ENCODE measurements at regions not wholly inside any gene's neighbourhood (a gene's known extent, or its start where the extent isn't known, plus 50 kb on each side); places are given as distances from the start of the nearest gene placed in this dataset.
A peak's percentile ranks its signal among the peaks of the same experiment; 100 is the strongest.

GRCh38 chr10:31620226-31621151 is 301.5 kb downstream of the ZEB1 start:
- ChIA-PET POLR2A (no interaction called here), CTCF (interaction anchor here (1.1 kb wide), 1 partner anchor 149 kb away, joined by 3 read pairs; no protein-coding TSS in a partner anchor)
- peak; percentile 18 for DNase-seq (ENCODE audit: extremely low spot score)
- TF ChIP-seq SUZ12 (IDR thresholded peaks at IDR 0.05) (no peak), FOXA1 (IDR thresholded peaks at IDR 0.05) (no peak), NFRKB (IDR thresholded peaks at IDR 0.05) (no peak), FOXK2 (IDR thresholded peaks at IDR 0.05) (no peak), LEF1 (IDR thresholded peaks at IDR 0.05; ENCODE audit: borderline replicate concordance) (no peak), ELF4 (IDR thresholded peaks at IDR 0.05) (no peak), ZNF384 (IDR thresholded peaks at IDR 0.05) (no peak), L3MBTL2 (conservative IDR thresholded peaks at IDR 0.05) (no peak), BHLHE40 (IDR thresholded peaks at IDR 0.05; ENCODE audit: borderline replicate concordance) (no peak), FOXM1 (IDR thresholded peaks at IDR 0.05; ENCODE audit: borderline replicate concordance) (no peak), HDGF (IDR thresholded peaks at IDR 0.05; ENCODE audit: borderline replicate concordance) (no peak)

GRCh38 chr10:31619531-31620061 is 300.6 kb downstream of the ZEB1 start:
- POLR2A ChIA-PET, result no interaction called here
- no peak for DNase-seq (ENCODE audit: extremely low spot score)
- no peak for TF ChIP-seq BHLHE40 (IDR thresholded peaks at IDR 0.05; ENCODE audit: borderline replicate concordance)
- no peak for TF ChIP-seq ELF4 (IDR thresholded peaks at IDR 0.05)
- TF ChIP-seq FOXK2 (IDR thresholded peaks at IDR 0.05), result no peak
- CTCF ChIA-PET, result no interaction called here

GRCh38 chr10:31618541-31619291 is 299.7 kb downstream of the ZEB1 start:
- no peak for TF ChIP-seq ARNT (IDR thresholded peaks at IDR 0.05)
- no peak for TF ChIP-seq FOXK2 (IDR thresholded peaks at IDR 0.05)
- no peak for TF ChIP-seq BHLHE40 (IDR thresholded peaks at IDR 0.05; ENCODE audit: borderline replicate concordance)
- no peak for TF ChIP-seq HDGF (IDR thresholded peaks at IDR 0.05; ENCODE audit: borderline replicate concordance)
- no peak for DNase-seq (ENCODE audit: extremely low spot score)
- CTCF ChIA-PET, result no interaction called here
- POLR2A ChIA-PET, result interaction anchor here (1.0 kb wide), 1 partner anchor 15 kb away, joined by 3 read pairs; no protein-coding TSS in a partner anchor

- TF ChIP-seq FOXK2 (IDR thresholded peaks at IDR 0.05) (no peak), FOXA1 (IDR thresholded peaks at IDR 0.05) (no peak), ARNT (IDR thresholded peaks at IDR 0.05) (no peak), NFRKB (IDR thresholded peaks at IDR 0.05) (no peak), SUZ12 (IDR thresholded peaks at IDR 0.05) (no peak), BHLHE40 (IDR thresholded peaks at IDR 0.05; ENCODE audit: borderline replicate concordance) (no peak), HDGF (IDR thresholded peaks at IDR 0.05; ENCODE audit: borderline replicate concordance) (no peak), FOXM1 (IDR thresholded peaks at IDR 0.05; ENCODE audit: borderline replicate concordance) (no peak), PKNOX1 (IDR thresholded peaks at IDR 0.05) (no peak), CTBP1 (IDR thresholded peaks at IDR 0.05; ENCODE audit: borderline replicate concordance) (no peak), L3MBTL2 (conservative IDR thresholded peaks at IDR 0.05) (no peak), LEF1 (IDR thresholded peaks at IDR 0.05; ENCODE audit: borderline replicate concordance) (no peak), ZNF384 (IDR thresholded peaks at IDR 0.05) (no peak), TARDBP (IDR thresholded peaks at IDR 0.05) (no peak), SP1 (IDR thresholded peaks at IDR 0.05) (no peak), ELF4 (IDR thresholded peaks at IDR 0.05) (no peak)
- CTCF ChIA-PET, result no interaction called here
- POLR2A ChIA-PET, result no interaction called here
- DNase-seq (ENCODE audit: extremely low spot score), result no peak
Measured at GRCh38 chr10:31617757-31618156, 298.7 kb downstream of the ZEB1 start.

- no peak for DNase-seq (ENCODE audit: extremely low spot score)
- ChIA-PET CTCF (no interaction called here), POLR2A (interaction anchor here (1.5 kb wide), 1 partner anchor 13 kb away, joined by 5 read pairs; no protein-coding TSS in a partner anchor)
- TF ChIP-seq ELF4 (IDR thresholded peaks at IDR 0.05) (no peak), ARNT (IDR thresholded peaks at IDR 0.05) (no peak), CTBP1 (IDR thresholded peaks at IDR 0.05; ENCODE audit: borderline replicate concordance) (no peak), NFRKB (IDR thresholded peaks at IDR 0.05) (no peak), FOXM1 (IDR thresholded peaks at IDR 0.05; ENCODE audit: borderline replicate concordance) (no peak), TARDBP (IDR thresholded peaks at IDR 0.05) (no peak), SUZ12 (IDR thresholded peaks at IDR 0.05) (no peak), L3MBTL2 (conservative IDR thresholded peaks at IDR 0.05) (no peak), FOXA1 (IDR thresholded peaks at IDR 0.05) (no peak), BHLHE40 (IDR thresholded peaks at IDR 0.05; ENCODE audit: borderline replicate concordance) (no peak), SP1 (IDR thresholded peaks at IDR 0.05) (no peak), LEF1 (IDR thresholded peaks at IDR 0.05; ENCODE audit: borderline replicate concordance) (no peak), HDGF (IDR thresholded peaks at IDR 0.05; ENCODE audit: borderline replicate concordance) (no peak), FOXK2 (IDR thresholded peaks at IDR 0.05) (no peak), ZNF384 (IDR thresholded peaks at IDR 0.05) (no peak), PKNOX1 (IDR thresholded peaks at IDR 0.05) (no peak)
Measured at GRCh38 chr10:31617133-31617532, 298.1 kb downstream of the ZEB1 start.

GRCh38 chr10:31615129-31615528 is 296.1 kb downstream of the ZEB1 start:
- DNase-seq (ENCODE audit: extremely low spot score), result no peak
- CTCF ChIA-PET, result interaction anchor here (0.6 kb wide), 1 partner anchor 313 kb away, joined by 3 read pairs; no protein-coding TSS in a partner anchor
- POLR2A ChIA-PET, result no interaction called here
- no peak for TF ChIP-seq HDGF (IDR thresholded peaks at IDR 0.05; ENCODE audit: borderline replicate concordance)
